ENCODE measurements at regions not wholly inside any gene's neighbourhood (a gene's known extent, or its start where the extent isn't known, plus 50 kb on each side); places are given as distances from the start of the nearest gene placed in this dataset.

DNA sequence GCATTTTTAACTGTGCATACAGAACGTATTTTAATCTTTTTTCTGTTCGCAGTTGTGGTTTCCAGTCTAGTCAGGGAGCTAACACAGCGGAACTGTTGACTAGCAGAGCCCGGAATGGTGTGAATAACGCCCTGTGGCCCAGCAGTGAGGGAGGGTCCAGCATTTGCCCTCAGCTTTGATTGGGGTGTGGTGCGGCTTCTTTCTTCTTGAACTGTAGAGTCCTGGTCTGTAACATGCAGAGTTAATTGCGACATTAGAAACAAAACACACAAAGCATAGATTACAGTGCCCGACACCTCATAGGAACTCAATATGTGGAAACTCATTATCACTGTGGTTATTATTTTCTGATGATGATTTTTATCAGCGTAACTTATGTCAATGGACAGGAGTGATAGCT, 253.6 kb downstream of the SOX11 start:
- DNase-seq (ENCODE audit: low read depth): no peak
- H3K4me3 ChIP-seq (ENCODE audit: low read depth, low read length): no peak overlapping the region
- TF ChIP-seq, protein P1, sequence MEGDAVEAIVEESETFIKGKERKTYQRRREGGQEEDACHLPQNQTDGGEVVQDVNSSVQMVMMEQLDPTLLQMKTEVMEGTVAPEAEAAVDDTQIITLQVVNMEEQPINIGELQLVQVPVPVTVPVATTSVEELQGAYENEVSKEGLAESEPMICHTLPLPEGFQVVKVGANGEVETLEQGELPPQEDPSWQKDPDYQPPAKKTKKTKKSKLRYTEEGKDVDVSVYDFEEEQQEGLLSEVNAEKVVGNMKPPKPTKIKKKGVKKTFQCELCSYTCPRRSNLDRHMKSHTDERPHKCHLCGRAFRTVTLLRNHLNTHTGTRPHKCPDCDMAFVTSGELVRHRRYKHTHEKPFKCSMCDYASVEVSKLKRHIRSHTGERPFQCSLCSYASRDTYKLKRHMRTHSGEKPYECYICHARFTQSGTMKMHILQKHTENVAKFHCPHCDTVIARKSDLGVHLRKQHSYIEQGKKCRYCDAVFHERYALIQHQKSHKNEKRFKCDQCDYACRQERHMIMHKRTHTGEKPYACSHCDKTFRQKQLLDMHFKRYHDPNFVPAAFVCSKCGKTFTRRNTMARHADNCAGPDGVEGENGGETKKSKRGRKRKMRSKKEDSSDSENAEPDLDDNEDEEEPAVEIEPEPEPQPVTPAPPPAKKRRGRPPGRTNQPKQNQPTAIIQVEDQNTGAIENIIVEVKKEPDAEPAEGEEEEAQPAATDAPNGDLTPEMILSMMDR (IDR thresholded peaks at IDR 0.05; ENCODE audit: low read depth, low read length, missing control alignments): no peak

DNA sequence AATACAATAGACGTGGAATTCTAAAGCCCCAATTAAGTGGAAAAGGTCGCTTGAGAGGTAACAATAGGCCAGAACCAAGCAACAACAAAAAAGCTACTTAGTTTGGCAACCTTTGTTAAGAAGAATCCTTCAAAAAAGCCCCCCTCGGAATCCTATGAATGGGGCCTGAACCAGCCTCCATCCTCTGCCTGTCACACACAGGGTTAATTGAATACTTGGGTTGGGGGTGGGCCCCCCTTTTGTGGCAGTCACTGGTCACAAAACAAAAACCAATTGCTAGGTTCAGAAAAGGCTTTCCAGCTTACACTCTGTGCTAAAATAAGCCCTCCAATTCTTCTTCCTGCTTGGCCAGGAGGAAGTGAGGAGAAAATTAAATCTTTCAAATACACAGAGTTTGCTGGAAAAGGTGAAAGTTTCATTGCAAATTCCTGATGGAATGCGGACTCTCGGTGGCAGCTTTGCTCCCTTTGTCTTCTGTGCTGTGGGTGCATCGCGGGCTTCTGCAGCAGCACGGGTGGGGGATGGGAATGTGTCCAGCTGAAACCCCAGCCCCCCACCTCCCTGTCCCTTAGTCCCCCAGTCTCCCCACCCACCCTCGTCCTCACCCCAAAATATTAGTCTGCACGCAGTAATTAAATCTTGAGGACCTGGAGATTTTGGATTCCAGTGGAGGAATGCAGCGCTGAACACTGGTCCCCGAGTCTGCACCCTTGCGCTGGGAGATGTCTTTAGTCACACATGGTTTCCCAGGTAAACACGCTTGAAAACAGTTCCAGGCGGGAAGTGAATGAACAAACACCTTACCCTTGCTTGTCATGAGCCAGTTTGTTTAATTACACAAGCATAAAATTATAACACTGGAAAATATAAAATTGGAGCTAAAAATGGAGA, 254.3 kb downstream of the SOX11 start:
- TF ChIP-seq, protein P1 (IDR thresholded peaks at IDR 0.05; ENCODE audit: low read depth, low read length, missing control alignments): no peak
- no peak overlapping the region for H3K4me3 ChIP-seq (ENCODE audit: low read depth, low read length)
- DNase-seq (ENCODE audit: low read depth): no peak

DNA sequence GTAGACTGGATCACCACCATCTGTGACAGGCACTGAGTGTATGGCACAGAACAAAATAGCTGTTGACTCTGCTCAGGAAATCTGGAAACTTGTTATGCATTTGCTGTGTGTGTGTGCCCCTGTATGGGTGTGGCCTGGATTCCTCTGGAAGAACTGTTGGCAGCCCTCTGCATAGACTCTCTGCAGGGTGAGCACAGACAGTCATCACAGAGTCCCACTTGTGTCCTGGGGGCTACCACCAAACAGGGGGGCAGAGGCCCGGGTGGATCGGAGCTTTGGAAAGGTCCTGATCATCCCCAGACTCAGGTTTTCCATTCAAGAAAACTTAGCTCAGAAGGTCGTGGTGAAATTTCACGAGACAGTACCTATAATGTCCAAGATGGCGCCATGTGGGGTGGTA, 258.6 kb downstream of the SOX11 start:
- DNase-seq (ENCODE audit: low read depth): no peak
- TF ChIP-seq, protein P1 (IDR thresholded peaks at IDR 0.05; ENCODE audit: low read depth, low read length, missing control alignments): no peak
- no peak overlapping the region for H3K4me3 ChIP-seq (ENCODE audit: low read depth, low read length)

DNA sequence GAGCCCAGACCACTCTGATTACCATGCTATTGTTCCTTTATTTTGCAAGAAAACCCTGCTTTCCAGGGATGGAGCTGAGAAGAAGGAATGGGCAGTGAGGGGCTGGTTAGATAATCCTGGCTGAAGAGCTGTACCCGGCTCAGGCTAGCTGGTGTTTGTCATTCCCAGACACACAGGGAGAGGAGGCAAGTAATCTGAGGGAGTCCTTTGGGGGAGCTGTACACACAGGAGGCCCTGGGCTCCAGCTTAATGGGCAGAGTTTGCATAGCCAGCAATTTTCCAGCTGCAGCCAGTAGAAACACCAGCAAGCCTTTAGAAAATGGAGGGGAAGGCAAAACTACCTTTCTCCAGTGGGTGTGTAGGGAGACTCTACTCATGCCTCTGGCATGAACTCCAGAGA, 259.3 kb downstream of the SOX11 start:
- TF ChIP-seq, protein P1 (IDR thresholded peaks at IDR 0.05; ENCODE audit: low read depth, low read length, missing control alignments): no peak
- no peak overlapping the region for H3K4me3 ChIP-seq (ENCODE audit: low read depth, low read length)
- DNase-seq (ENCODE audit: low read depth): no peak

- DNase-seq (ENCODE audit: low read depth): no peak
- no peak overlapping the region for H3K4me3 ChIP-seq (ENCODE audit: low read depth, low read length)
- TF ChIP-seq, protein P1 (IDR thresholded peaks at IDR 0.05; ENCODE audit: low read depth, low read length, missing control alignments): no peak
These were observed 261.3 kb downstream of the SOX11 start for GRCh38 chr2:5953525-5953924.

GRCh38 chr2:5954509-5954908, 262.3 kb downstream of the SOX11 start:
- no peak for DNase-seq (ENCODE audit: low read depth)
- no peak overlapping the region for H3K4me3 ChIP-seq (ENCODE audit: low read depth, low read length)
- TF ChIP-seq, protein P1 (IDR thresholded peaks at IDR 0.05; ENCODE audit: low read depth, low read length, missing control alignments): no peak

- TF ChIP-seq, protein P1 (IDR thresholded peaks at IDR 0.05; ENCODE audit: low read depth, low read length, missing control alignments): no peak
- DNase-seq (ENCODE audit: low read depth): no peak
- H3K4me3 ChIP-seq (ENCODE audit: low read depth, low read length): no peak overlapping the region
These were observed 263.7 kb downstream of the SOX11 start for GRCh38 chr2:5955921-5956320.

Data from GM12864 (cell line).